GM12874 (cell line): ENCODE measurements at regions not wholly inside any gene's neighbourhood (a gene's known extent, or its start where the extent isn't known, plus 50 kb on each side); places are given as distances from the start of the nearest gene placed in this dataset.

Experiments
- TF ChIP-seq, protein P1 (sequence below): IDR thresholded peaks from 2 replicates; pipeline ENCODE4 v1.5.1; 2011; ENCODE audit warnings: low read depth, mild to moderate bottlenecking, control low read depth, low read length, moderate library complexity; ENCODE audit not compliant: insufficient read depth

DNA sequence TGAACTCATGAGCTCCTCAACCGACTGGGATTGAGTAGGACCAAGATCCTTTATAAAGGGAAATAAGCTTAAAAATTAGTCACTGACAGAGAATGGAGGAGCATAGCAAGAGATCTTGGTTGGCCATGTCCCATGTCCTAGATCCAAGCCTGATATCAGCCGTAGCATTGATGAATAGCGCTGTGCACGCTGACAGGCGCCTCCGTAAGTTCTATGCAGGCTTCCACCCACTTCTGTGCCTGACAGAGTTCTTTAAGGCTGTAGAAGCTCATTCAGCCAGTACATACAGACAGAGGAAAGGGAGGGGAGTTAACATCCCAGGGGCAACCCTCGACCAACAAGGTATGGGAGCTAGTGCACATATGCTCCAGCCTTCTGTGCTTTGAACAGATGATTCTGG lies 251.7 kb upstream of the TBC1D5 start:
- TF ChIP-seq, protein P1, sequence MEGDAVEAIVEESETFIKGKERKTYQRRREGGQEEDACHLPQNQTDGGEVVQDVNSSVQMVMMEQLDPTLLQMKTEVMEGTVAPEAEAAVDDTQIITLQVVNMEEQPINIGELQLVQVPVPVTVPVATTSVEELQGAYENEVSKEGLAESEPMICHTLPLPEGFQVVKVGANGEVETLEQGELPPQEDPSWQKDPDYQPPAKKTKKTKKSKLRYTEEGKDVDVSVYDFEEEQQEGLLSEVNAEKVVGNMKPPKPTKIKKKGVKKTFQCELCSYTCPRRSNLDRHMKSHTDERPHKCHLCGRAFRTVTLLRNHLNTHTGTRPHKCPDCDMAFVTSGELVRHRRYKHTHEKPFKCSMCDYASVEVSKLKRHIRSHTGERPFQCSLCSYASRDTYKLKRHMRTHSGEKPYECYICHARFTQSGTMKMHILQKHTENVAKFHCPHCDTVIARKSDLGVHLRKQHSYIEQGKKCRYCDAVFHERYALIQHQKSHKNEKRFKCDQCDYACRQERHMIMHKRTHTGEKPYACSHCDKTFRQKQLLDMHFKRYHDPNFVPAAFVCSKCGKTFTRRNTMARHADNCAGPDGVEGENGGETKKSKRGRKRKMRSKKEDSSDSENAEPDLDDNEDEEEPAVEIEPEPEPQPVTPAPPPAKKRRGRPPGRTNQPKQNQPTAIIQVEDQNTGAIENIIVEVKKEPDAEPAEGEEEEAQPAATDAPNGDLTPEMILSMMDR, result no peak

DNA sequence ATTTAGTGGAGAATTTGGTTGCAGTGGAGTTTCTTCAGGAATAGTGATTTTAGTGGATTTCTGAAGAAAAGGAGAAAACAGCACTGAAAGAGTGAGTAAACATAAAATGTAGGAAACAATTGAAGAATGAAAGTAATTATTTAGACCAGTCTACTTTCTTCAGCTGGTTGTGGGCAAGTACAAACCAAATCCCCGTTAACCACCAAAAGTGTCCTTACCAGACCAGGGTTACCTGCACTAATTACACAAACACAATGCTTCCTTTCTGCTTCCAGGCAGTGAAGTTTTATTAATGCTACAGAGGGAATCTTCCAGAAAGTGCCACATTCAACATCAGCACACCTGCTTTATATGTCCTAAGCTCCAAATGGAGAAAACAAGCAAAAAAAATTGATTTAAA lies 248.0 kb upstream of the TBC1D5 start:
- TF ChIP-seq, protein P1, result no peak

DNA sequence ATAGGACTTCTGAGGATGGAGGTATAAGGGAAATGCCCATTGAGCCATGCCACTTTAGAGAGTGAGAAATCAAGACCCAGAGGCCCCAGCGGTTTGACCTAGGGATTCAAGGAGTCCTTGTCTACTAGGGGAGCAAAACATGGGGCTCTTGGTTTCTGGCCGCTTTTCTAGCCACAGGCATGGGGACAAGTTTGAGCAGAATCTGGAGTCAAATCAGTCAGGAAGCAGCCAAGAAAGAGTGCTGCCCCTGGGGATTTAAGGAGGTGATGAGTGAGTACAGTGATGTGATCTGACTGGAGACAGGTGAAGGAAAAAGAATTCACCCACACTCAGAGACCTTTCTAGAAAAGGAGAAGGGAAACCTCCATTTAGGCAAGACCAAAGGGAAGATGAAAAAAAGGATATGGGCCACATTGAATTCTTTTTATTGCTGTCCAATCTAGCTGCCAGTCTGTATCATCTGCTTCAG lies 244.0 kb upstream of the TBC1D5 start:
- TF ChIP-seq, protein P1, result no peak

DNA sequence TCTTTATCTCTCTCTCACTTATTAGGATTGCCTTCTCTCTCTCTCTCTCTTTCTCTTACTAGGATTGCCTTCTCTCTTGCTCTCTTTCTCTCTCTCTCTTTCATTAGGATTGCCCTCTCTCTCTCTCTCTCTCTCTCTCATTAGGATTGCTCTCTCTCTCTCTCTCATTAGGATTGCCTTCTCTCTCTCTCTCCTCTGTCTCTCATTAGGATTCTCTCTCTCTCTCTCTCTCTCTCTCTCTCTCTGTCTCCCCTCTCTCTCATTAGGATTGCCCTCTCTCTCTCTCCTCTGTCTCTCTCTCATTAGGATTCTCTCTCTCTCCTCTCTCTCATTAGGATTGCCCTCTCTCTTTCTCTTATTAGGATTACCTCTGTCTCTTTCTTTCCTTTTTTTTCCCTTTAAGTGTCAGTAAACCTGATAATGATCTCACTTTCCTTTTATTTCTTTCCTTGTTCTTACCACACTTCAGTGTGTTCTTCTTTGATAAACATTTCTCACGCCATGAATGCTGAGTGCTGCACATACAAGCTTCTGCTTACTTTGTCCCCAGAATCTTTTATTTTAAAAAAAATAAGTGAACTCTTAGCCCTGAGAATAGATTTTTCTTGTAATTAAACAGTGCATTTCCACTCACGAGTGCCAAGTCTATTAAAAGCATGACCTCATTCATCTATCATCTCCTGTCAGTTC lies 243.4 kb upstream of the TBC1D5 start:
- TF ChIP-seq, protein P1, result no peak

DNA sequence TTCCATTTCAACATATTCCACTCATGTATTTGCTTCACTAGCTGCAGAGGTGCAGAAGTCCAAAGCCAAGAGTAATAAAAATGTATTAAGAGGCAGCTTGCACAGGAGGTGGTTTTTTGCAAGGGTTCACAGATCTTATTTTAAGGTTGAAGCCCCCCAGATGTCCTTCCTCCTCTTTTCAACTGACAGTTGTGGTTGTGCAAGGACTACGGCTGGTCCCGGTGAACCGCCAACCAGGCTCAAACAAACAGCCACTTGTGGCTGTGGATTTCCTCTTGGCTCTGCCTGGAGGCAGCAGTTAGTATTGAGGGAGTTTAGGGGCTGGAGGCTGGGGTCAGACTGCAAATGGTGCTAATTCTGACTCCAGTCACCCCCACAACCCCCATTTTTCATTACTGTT lies 240.7 kb upstream of the TBC1D5 start:
- TF ChIP-seq, protein P1, result no peak

DNA sequence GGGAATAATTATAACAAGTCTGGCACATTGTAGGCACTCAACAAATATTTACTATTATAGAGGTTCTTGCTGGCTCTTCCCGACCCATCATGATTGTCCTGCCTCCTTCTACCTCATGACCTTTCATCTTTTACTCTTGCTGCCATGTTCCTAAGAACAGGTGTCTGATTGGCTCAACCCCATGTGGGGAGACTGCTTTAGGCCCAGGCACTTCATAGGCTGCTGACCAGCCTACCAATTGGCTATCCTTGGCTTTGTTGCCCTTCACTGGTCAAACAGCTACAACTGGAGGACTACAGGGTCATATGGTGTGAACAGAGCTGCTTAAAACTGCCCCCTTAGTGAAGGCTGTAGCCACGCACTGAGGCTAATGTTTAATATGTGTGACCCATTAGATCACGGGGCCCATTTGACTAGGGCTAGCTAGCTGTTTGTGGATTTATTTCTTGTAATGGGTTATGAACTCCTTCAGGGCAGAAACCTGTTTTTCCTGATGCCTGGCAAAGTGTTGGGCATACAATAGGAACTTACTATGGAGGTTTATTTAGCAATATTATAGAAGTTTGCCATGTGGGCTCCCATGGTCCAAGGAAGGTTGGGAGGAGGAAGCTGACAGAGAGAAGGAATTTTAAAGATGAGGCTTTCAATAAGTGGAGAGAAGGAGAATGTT lies 239.9 kb upstream of the TBC1D5 start:
- TF ChIP-seq, protein P1, result no peak

DNA sequence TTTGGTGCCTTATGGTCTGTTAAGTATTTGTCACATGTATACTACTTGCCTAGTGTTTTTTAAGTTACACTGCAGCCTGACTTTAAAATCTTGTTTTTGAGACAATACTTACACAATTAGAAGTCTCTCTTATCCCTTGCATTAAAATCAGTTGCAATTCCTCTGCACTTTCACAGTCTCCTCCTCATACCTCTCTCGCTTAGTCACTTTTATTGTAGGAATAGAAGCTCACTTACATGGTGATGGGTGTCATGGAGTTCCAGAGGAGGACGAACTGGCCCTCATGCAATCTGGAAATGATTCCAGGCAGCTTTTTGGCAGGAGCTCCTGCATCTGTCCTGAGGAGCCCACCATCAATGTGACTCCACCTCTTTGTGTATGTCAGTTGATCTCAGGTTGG lies 238.4 kb upstream of the TBC1D5 start:
- TF ChIP-seq, protein P1, result no peak
